Upper lobe of left lung (tissue), 6 donors: ENCODE measurements at regions not wholly inside any gene's neighbourhood (a gene's known extent, or its start where the extent isn't known, plus 50 kb on each side); places are given as distances from the start of the nearest gene placed in this dataset.

Source experiments
- ATAC-seq, 2 donors: fragments of 200-7000 bp; cut with Tn5 transposase; one replicate each; pipeline ENCODE4 v1.9.1; 2022; ENCODE audit warnings: mild to moderate bottlenecking in 2 of 2, moderate library complexity in 2 of 2; ENCODE audit not compliant: low FRiP score in 2 of 2
- DNase-seq, 2 donors: peaks; one replicate each; pipeline ENCODE4 v3.0.0-alpha.2; 2019 to 2020
- H3K27ac ChIP-seq, 4 donors: fragments of 200-600 bp; sonication (generic); one replicate each; pipeline ENCODE4 v1.5.1; 2016 to 2019
- H3K27me3 ChIP-seq, 4 donors: fragments of 200-600 bp; sonication (generic); one replicate each; pipeline ENCODE4 v1.5.1; 2017 to 2019
- H3K36me3 ChIP-seq, 4 donors: fragments of 200-600 bp; sonication (generic); one replicate each; pipeline ENCODE4 v1.5.1; 2016 to 2019
- H3K4me1 ChIP-seq, 4 donors: fragments of 200-600 bp; sonication (generic); one replicate each; pipeline ENCODE4 v1.5.1; 2018 to 2019
- H3K4me3 ChIP-seq, 4 donors: fragments of 200-600 bp; sonication (generic); one replicate each; pipeline ENCODE4 v1.5.1; 2017 to 2019; ENCODE audit warnings: mild to moderate bottlenecking in 2 of 4, moderate library complexity in 1 of 4
- H3K9me3 ChIP-seq, 4 donors: fragments of 200-600 bp; sonication (generic); one replicate each; pipeline ENCODE4 v1.5.1; 2018 to 2019
- CTCF ChIP-seq, 6 experiments: fragments of 450-650 bp in 4 of 6; fragments of 200-600 bp in 2 of 6; sonication (generic) in 2 of 6; IDR thresholded peaks; one replicate each; pipeline ENCODE4 v1.5.1; 2016 to 2019; ENCODE audit warnings: antibody characterized with exemption in 6 of 6
- EP300 ChIP-seq, 4 donors: sonication (generic); formaldehyde crosslinking; IDR thresholded peaks; one replicate each; pipeline ENCODE4 v1.5.1; 2017; ENCODE audit warnings: antibody characterized with exemption in 4 of 4, control low read depth in 2 of 4
- POLR2A ChIP-seq, 4 donors: fragments of 450-650 bp; IDR thresholded peaks; one replicate each; pipeline ENCODE4 v1.5.1; 2016 to 2017; ENCODE audit warnings: antibody characterized with exemption in 4 of 4, mild to moderate bottlenecking in 2 of 4
- POLR2AphosphoS5 ChIP-seq, 2 donors: sonication (generic); formaldehyde crosslinking; IDR thresholded peaks; one replicate each; pipeline ENCODE4 v1.5.1; 2017; ENCODE audit warnings: antibody characterized with exemption in 2 of 2
- WGBS, 2 donors: methylation state at CpG; one replicate each; pipeline ENCODE4 v1.1.5; 2017 to 2018; 5-methylcytosine and 5-hydroxymethylcytosine counted together
- donor health status: DM: no; HTN: no; CAD: no; lungs with moderate emphysema.
- donor health status: DM: no; HTN: yes; CAD: no; lungs with severe emphysema.

GRCh38 chr11:15830741-15831428, 525.5 kb downstream of the SOX6 start:
- no peaks in the 10 kb centered on the region for H3K27me3 ChIP-seq
- 80 to 85% methylated on average over 9 of the region's 9 CpGs for WGBS, 2 donors
- no peaks in the 10 kb centered on the region for H3K36me3 ChIP-seq
- ATAC-seq (no peak), DNase-seq (no peak)
- no peak for TF ChIP-seq POLR2AphosphoS5 (IDR thresholded peaks at IDR 0.05)
- no peak for TF ChIP-seq EP300 (IDR thresholded peaks at IDR 0.05)
- TF ChIP-seq CTCF (IDR thresholded peaks at IDR 0.05), result no peak
- TF ChIP-seq POLR2A (IDR thresholded peaks at IDR 0.05), result no peak
- no peak overlapping the region for H3K27ac ChIP-seq
- no peaks in the 10 kb centered on the region for H3K9me3 ChIP-seq
- no peak overlapping the region for H3K4me3 ChIP-seq
- H3K4me1 ChIP-seq, result peaks cover 0 to 12% (median 1%) of the 10 kb centered on the region in 4 donors

- 95 to 97% methylated on average over 7 of the region's 7 CpGs for WGBS, 2 donors
- Histone ChIP-seq H3K9me3 (no peaks in the 10 kb centered on the region), H3K27me3 (no peaks in the 10 kb centered on the region), H3K36me3 (no peaks in the 10 kb centered on the region), H3K4me3 (no peak overlapping the region), H3K27ac (no peak overlapping the region), H3K4me1 (no peaks in the 10 kb centered on the region)
- ATAC-seq, result no peak
- DNase-seq, result no peak
- TF ChIP-seq POLR2AphosphoS5 (IDR thresholded peaks at IDR 0.05), result no peak
- TF ChIP-seq EP300 (IDR thresholded peaks at IDR 0.05), result no peak
- no peak for TF ChIP-seq POLR2A (IDR thresholded peaks at IDR 0.05)
- no peak for TF ChIP-seq CTCF (IDR thresholded peaks at IDR 0.05)
Observed at GRCh38 chr11:15835788-15836411, 520.4 kb downstream of the SOX6 start.

GRCh38 chr11:15836795-15837194, 519.6 kb downstream of the SOX6 start:
- WGBS, 2 donors, result 81 to 82% methylated on average over 1 of the region's 1 CpG
- H3K4me3 ChIP-seq, result no peak overlapping the region

GRCh38 chr11:15837901-15838489, 518.4 kb downstream of the SOX6 start:
- H3K27me3 ChIP-seq, result no peaks in the 10 kb centered on the region
- no peaks in the 10 kb centered on the region for H3K36me3 ChIP-seq
- no peak for TF ChIP-seq EP300 (IDR thresholded peaks at IDR 0.05)
- TF ChIP-seq CTCF (IDR thresholded peaks at IDR 0.05), result no peak
- TF ChIP-seq POLR2AphosphoS5 (IDR thresholded peaks at IDR 0.05), result no peak
- 90 to 92% methylated on average over 4 of the region's 4 CpGs for WGBS, 2 donors
- ATAC-seq, result no peak
- no peak for DNase-seq
- no peak overlapping the region for H3K4me3 ChIP-seq
- H3K27ac ChIP-seq, result no peak overlapping the region
- H3K4me1 ChIP-seq, result peaks cover 0 to 2% (median 0%) of the 10 kb centered on the region in 4 donors
- H3K9me3 ChIP-seq, result no peaks in the 10 kb centered on the region

More at GRCh38 chr11:15836795-15837194, 519.6 kb downstream of the SOX6 start:
- no peak for DNase-seq
- TF ChIP-seq POLR2A (IDR thresholded peaks at IDR 0.05) (no peak), CTCF (IDR thresholded peaks at IDR 0.05) (no peak), POLR2AphosphoS5 (IDR thresholded peaks at IDR 0.05) (no peak), EP300 (IDR thresholded peaks at IDR 0.05) (no peak)
- Histone ChIP-seq H3K36me3 (no peaks in the 10 kb centered on the region), H3K9me3 (no peaks in the 10 kb centered on the region), H3K27ac (no peak overlapping the region), H3K27me3 (no peaks in the 10 kb centered on the region), H3K4me1 (no peaks in the 10 kb centered on the region)
- no peak for ATAC-seq
